ENCODE measurements at regions not wholly inside any gene's neighbourhood (a gene's known extent, or its start where the extent isn't known, plus 50 kb on each side); places are given as distances from the start of the nearest gene placed in this dataset.

- no peak for TF ChIP-seq CTCF (conservative IDR thresholded peaks at IDR 0.05; ENCODE audit: low read length)
- TF ChIP-seq EZH2phosphoT487 (IDR thresholded peaks at IDR 0.05; ENCODE audit: borderline replicate concordance, low read depth, low read length), result no peak
Observed at GRCh38 chr6:21912151-21912832, 318.7 kb downstream of the SOX4 start.
